SK-N-SH (cell line): ENCODE measurements at regions not wholly inside any gene's neighbourhood (a gene's known extent, or its start where the extent isn't known, plus 50 kb on each side); places are given as distances from the start of the nearest gene placed in this dataset.

Experiments
- CTCF ChIP-seq: fragments of 200-600 bp; sonication (generic); IDR thresholded peaks from 2 replicates; pipeline ENCODE4 v1.6.1; 2017; ENCODE audit warnings: antibody characterized with exemption, mild to moderate bottlenecking, moderate library complexity
- ELF1 ChIP-seq: IDR thresholded peaks from 2 replicates; pipeline ENCODE4 v1.4.0; 2012
- EP300 ChIP-seq, 2 experiments: IDR thresholded peaks; 2 replicates each; pipeline versions ENCODE4 v1.4.0 to v1.6.1; 2012; ENCODE audit warnings: borderline replicate concordance in 1 of 2, low read depth in 1 of 2, low read length in 1 of 2

GRCh38 chr16:47927330-47927729, 228.5 kb downstream of the ABCC12 start:
- TF ChIP-seq ELF1, result no peak
- TF ChIP-seq CTCF, result no peak
- no peak for TF ChIP-seq EP300 (IDR thresholded peaks at IDR 0.05; ENCODE audit: borderline replicate concordance in 1 of 2, low read depth in 1 of 2, low read length in 1 of 2)
